ENCODE measurements at regions not wholly inside any gene's neighbourhood (a gene's known extent, or its start where the extent isn't known, plus 50 kb on each side); places are given as distances from the start of the nearest gene placed in this dataset.

DNA sequence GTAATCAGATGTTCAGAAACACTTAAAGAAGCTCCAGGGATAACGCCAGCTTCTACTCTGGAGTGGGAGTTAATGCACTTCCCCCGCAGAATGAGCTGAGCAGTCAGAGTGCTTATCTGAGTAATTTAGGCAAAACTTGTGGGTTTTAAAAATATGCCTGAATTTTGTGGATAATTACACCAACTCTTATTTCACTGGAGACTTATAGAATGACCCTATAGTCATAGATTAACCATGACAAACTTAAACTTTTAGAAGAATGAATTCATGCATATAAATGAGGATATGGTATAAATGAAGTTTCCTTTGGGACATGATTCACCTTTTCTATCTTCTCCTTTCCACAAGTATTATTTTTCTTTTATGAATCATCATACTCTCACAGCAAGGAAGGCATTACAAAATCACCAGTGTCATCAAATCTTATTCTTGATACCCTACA is 241.1 kb upstream of the FBXO33 start:
- TF ChIP-seq POLR2A (IDR thresholded peaks at IDR 0.05) (no peak), EP300 (IDR thresholded peaks at IDR 0.05) (no peak)
- TF ChIP-seq, protein P1, sequence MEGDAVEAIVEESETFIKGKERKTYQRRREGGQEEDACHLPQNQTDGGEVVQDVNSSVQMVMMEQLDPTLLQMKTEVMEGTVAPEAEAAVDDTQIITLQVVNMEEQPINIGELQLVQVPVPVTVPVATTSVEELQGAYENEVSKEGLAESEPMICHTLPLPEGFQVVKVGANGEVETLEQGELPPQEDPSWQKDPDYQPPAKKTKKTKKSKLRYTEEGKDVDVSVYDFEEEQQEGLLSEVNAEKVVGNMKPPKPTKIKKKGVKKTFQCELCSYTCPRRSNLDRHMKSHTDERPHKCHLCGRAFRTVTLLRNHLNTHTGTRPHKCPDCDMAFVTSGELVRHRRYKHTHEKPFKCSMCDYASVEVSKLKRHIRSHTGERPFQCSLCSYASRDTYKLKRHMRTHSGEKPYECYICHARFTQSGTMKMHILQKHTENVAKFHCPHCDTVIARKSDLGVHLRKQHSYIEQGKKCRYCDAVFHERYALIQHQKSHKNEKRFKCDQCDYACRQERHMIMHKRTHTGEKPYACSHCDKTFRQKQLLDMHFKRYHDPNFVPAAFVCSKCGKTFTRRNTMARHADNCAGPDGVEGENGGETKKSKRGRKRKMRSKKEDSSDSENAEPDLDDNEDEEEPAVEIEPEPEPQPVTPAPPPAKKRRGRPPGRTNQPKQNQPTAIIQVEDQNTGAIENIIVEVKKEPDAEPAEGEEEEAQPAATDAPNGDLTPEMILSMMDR (IDR thresholded peaks at IDR 0.05) = no peak
